ENCODE measurements at regions not wholly inside any gene's neighbourhood (a gene's known extent, or its start where the extent isn't known, plus 50 kb on each side); places are given as distances from the start of the nearest gene placed in this dataset.

DNA sequence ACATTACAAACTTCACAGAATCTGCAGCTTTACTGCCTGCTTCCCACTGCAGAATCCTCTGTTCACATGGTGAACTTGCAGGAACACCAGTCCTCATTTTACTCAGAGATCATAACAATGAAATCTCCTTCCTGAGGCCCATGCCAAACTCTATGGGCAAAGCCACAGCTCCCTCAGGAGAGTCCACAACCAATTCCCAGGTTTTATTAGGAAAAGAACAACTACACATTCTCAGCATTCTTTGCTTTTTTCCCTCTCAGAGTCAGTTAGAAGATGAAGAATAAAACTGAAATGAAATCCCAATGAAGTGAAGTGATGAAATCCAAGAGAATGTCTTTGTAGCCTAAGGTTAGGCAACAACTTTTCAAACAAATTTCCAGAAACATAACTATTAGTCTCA lies 233.7 kb downstream of the DSEL start:
- no peak for DNase-seq

GRCh38 chr18:67281746-67282145 lies 234.8 kb downstream of the DSEL start:
- DNase-seq: no peak

DNA sequence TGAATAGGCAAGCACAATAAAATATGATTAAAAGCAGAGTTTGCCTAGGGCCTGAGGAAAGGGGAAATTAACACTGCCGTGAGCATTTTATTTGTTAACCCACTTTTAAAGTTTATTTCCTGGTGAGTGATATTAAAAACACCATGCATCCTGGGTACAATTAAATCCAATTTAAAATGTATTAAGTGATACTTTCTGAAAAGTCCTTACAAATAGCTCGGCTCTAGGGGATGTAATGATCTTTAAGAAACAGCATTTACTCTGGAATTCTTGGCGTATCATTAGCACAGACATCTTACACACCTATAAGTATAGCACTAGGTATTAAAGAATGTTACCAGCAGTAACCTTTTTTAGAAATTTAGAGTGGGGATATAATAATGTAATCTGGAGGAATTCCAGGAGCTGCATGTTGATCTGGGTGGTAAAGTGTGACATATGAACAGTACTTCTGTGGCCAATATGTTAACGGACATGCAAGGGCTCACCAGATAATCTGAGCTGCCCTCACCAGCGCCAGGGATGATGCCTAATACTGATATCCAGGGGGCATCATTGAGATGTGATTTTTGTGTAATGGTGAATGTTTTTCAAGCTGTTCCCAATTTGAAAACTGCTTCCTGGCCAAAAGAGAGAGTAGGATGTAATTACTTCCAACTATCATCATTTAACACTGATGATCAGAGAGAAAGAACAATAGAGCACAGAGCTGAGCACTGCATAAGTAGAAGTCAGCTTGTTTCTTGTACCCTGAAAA lies 235.9 kb downstream of the DSEL start:
- DNase-seq: no peak

DNA sequence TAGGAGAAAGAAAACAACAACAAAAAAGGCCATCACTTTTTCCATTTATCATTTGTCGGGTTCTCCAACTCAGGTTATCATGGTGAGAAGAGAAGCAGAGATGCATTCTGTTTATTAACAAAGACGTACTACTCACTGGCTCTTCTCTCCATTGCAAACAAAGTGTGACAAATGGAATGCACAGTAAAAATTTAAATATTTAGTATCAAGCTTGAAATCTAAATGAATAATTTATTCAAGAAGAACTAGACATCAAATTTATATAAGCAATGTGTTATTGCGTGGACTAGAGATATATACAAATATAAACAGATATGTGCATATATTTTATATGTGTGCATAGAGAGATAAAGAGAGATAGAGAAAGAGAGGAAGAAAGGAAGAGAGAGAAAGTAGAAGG lies 236.5 kb downstream of the DSEL start:
- DNase-seq: no peak

DNA sequence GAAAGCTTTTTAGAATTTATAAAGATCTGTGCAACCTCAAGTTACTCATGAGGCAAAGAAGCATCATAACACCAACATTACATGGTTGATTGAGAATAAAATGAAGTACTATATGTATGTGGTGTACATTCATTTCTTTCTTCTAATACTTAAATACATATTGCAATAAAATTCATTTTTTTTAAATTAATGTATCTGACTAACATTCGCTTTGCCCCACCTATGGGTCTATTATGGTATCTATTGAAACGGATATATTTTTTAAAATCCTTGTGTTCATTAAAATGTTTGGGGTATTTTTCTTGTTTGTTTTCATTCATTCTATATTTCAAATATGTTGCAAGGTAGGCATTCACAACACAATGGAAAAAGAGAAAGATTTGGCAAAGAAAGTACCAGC lies 237.5 kb downstream of the DSEL start:
- DNase-seq: no peak

DNA sequence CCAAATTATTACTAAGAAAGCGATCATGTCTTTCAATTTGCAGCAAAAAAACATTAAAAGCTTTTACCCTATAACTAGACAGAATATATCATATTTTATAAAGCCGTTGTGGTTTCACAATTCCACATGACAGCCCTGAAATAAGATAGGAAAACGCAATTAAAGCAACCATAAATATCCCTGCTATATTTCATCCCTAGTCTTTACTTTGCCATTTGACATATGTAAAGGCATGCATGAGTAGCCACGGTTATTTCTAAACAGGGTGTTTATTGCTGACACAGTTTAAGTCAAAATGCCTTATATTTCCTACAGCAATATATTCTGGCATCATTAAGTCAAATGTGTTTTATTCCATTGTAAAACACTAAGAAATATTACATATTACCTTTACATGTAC lies 239.9 kb downstream of the DSEL start:
- DNase-seq: no peak

DNA sequence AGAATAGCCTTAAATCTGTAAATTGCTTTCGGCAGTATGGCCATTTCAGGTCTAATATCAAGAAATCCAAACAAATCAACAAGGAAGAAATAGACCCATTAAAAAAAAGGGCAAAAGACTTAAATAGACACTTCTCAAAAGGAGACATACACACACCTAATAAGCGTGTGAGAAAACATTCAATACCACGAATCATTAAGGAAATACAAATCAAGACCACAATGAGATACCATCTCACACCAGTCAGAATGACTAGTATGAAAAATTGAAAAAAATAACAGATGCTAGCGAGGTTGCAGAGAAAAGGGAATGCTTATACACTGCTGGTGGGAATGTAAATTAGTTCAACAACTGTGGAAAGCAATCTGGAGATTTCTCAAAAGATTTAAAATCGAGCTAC lies 243.2 kb downstream of the DSEL start:
- DNase-seq: no peak

DNA sequence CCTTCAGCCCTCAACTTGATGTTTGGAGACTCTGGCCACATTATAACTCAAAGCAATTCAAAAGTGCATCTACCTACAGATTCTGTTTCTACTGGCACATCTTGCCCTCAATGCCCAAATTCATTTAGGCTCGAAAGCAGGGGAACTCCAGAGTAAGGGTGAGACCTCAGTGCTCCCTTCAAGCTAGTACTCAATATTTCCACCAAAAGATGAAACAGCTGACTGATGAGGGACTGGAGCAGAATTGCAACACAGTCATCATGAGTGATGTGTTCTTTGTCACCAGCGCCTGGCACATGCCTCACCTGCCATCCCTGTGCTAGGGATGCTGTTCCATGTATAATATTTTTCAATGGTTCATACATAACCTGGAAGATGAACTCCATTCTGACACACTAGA lies 247.3 kb downstream of the DSEL start:
- DNase-seq: no peak

DNA sequence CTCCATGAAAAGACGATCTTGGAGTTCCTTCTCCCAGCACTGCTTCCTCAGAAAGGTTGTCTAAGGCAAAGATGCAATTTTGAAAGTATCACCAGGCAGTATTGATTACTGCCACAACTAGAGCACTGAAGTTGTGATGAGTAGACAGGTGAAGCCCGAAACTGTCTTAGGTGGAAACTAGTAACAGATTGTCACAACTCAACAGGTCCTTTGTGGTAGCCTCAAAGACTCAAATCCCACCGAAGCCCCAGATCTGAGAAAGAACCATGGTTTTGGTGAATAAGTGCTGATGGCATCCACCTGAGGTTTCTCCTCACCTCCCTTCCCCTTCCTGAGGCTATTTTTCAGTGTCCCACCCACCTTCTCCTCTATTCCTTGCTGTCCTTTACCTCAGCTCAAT lies 248.0 kb downstream of the DSEL start:
- no peak for DNase-seq

GRCh38 chr18:67266246-67267237 lies 250.0 kb downstream of the DSEL start:
- no peak for DNase-seq

- DNase-seq: no peak
These were observed 250.9 kb downstream of the DSEL start for GRCh38 chr18:67265464-67266245.

DNA sequence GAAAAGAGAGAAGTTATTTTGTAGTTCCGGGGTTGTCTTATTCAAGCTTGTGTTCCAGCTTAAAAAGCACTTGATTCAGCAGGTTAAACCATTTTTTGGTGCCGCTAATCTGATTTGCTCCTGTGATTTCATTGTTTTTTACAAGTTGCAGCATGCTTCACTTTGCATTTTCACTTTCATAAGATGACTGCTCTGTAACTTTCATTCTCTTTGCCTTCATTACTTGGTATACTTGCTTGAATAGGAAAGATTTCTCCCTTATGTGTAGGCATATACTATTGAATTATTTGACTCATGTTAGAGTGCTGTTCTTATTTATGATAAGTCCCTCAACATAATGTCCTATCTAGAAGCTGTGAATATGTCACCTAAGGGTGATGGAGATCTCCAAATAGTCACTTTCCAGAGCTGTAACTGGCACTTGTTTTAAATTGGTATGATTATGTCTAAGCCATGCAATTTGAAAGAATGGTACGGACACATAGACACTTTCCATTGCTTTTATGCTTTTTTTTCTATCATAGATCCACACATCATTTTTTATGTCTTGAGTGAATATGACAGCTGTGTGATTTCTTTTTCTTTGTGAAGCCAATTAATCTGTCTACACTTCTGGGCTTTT lies 254.5 kb downstream of the DSEL start:
- no peak for DNase-seq

DNA sequence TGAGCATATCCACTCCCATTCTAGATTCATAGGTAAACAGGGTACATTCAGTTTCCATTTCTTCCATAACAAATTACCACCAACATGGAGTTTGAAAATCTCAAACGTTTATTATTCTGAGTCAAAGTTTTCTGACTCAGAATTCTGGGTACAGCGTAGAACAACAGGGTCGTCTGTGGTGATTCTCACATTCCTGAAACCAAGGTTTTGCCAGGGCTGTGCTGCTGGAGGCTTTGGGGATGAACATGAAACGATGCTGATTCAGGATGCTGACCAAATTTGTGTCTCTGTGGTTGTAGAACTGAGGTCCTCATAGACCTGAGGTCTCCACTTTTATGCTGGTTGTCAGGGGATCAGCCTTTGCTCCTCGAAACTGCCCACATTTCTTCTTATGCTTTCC lies 255.7 kb downstream of the DSEL start:
- no peak for DNase-seq

DNA sequence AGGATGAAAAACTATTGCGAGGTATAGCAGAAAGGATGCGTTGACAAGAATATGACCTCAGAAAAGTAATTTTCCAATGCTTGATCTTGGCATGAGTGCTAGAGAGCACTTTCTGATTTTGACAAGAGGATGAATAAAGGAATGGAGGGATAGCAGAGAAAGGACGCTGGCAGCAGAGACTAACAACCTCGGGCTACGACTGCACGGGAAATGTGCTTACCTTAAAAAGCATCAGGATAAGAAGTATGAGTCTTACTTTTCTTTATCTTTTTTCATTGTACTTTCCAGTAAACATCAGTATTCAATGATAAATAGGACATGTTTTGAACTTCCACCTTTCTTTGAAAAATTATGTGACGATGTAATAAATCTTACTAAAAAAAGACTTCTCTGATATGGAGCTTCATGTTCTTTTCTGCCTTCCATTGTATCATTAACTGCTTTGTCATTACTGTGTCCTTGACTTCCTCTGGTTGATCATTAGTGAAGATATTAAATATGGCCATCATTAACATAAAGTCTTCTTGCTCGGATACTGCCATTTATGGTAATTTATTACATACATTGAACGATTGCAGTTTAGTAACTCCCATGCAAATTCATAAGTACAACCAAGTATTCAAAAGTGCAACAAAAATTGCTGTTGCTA lies 265.6 kb downstream of the DSEL start:
- no peak for DNase-seq

GRCh38 chr18:67243799-67244587 lies 272.5 kb downstream of the DSEL start:
- no peak for DNase-seq

- DNase-seq: no peak
These were observed 274.5 kb downstream of the DSEL start for GRCh38 chr18:67242001-67242400.

GRCh38 chr18:67241299-67241698 lies 275.2 kb downstream of the DSEL start:
- DNase-seq: no peak

DNA sequence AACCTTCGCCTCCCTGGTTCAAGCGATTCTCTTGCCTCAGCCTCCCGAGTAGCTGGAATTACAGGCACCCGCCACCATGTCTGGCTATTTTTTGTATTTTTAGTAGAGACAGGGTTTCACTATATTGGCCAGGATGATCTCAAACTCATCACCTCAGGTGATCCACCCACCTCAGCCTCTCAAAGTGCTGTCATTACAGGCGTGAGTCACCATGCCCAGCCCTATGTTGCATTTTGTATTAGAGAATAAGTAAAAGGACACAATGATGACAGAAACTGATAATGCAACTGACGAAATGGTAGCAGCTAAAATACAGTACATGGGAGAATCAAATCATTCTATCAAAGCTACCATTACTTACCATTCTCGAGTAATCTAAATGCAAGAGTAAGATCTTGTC lies 276.7 kb downstream of the DSEL start:
- no peak for DNase-seq

GRCh38 chr18:67232991-67233390 lies 283.5 kb downstream of the DSEL start:
- no peak for DNase-seq

DNA sequence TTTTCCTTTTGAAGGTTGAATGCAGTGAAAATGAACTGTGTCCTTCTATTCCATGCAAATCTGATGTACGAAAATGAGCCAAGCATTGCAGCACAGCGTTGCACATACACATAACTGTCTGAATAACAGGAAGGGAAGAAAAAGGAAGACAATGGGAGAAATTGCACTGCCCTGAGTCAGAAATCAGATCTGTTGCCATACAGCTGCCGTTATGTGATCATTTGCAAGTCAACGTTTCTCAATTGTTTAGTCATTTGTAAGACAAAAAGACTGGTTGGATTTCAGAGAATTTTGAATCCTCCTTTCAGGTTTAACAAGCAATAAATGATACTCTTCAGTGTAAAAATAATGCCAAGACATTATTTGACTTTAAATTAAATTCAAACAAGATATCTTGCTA lies 284.1 kb downstream of the DSEL start:
- DNase-seq: no peak

DNA sequence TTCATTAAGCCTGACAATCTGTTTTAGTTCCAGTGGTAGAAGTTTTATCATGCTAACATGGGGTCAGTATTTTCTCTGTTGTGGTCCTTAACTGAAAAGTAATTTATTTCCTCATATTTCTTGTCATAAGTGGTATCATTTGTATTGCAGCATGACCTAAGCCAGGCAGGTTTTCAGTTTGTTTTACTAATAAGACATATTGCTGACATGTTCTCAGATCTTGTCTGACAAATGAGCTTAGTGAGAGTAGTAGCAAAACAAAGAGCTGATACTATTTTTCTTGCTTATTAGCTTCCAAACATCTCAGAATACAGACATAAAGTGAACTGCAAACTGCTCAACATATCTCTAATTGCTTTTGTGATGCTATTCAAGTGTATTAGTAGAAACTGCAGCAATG lies 293.6 kb downstream of the DSEL start:
- DNase-seq: no peak

GRCh38 chr18:67219821-67220220 lies 296.7 kb downstream of the DSEL start:
- DNase-seq: no peak
